ENCODE measurements at regions not wholly inside any gene's neighbourhood (a gene's known extent, or its start where the extent isn't known, plus 50 kb on each side); places are given as distances from the start of the nearest gene placed in this dataset.

GRCh38 chr11:19576903-19577302 lies 135.7 kb upstream of the NAV2 start:
- H3K27me3 ChIP-seq (ENCODE audit: insufficient read depth, poor library complexity, severe bottlenecking) = no peaks in the 10 kb centered on the region
- H3K36me3 ChIP-seq (ENCODE audit: low read depth) = no peaks in the 10 kb centered on the region
- H3K4me3 ChIP-seq (ENCODE audit: severe bottlenecking) = no peak overlapping the region
- H3K4me1 ChIP-seq (ENCODE audit: insufficient read depth, poor library complexity, severe bottlenecking) = no peaks in the 10 kb centered on the region
- H3K27ac ChIP-seq (ENCODE audit: poor library complexity, severe bottlenecking) = no peak overlapping the region
- H3K9me3 ChIP-seq (ENCODE audit: severe bottlenecking) = no peaks in the 10 kb centered on the region
- no peak for TF ChIP-seq CTCF (IDR thresholded peaks at IDR 0.05; ENCODE audit: poor library complexity, severe bottlenecking)
- ATAC-seq (ENCODE audit: low read depth) (no peak), DNase-seq (ENCODE audit: low spot score) (no peak)

- Histone ChIP-seq H3K4me3 (ENCODE audit: severe bottlenecking) (no peak overlapping the region), H3K4me1 (ENCODE audit: insufficient read depth, poor library complexity, severe bottlenecking) (no peaks in the 10 kb centered on the region), H3K27ac (ENCODE audit: poor library complexity, severe bottlenecking) (no peak overlapping the region), H3K27me3 (ENCODE audit: insufficient read depth, poor library complexity, severe bottlenecking) (no peaks in the 10 kb centered on the region), H3K9me3 (ENCODE audit: severe bottlenecking) (no peaks in the 10 kb centered on the region), H3K36me3 (ENCODE audit: low read depth) (no peaks in the 10 kb centered on the region)
- ATAC-seq (ENCODE audit: low read depth) (no peak), DNase-seq (ENCODE audit: low spot score) (no peak)
- TF ChIP-seq CTCF (IDR thresholded peaks at IDR 0.05; ENCODE audit: poor library complexity, severe bottlenecking) = no peak
Observed at GRCh38 chr11:19576054-19576453, 136.6 kb upstream of the NAV2 start.

- no peak for TF ChIP-seq CTCF (IDR thresholded peaks at IDR 0.05; ENCODE audit: poor library complexity, severe bottlenecking)
- Histone ChIP-seq H3K9me3 (ENCODE audit: severe bottlenecking) (no peaks in the 10 kb centered on the region), H3K36me3 (ENCODE audit: low read depth) (no peaks in the 10 kb centered on the region), H3K27ac (ENCODE audit: poor library complexity, severe bottlenecking) (no peak overlapping the region), H3K4me1 (ENCODE audit: insufficient read depth, poor library complexity, severe bottlenecking) (no peaks in the 10 kb centered on the region), H3K27me3 (ENCODE audit: insufficient read depth, poor library complexity, severe bottlenecking) (no peaks in the 10 kb centered on the region), H3K4me3 (ENCODE audit: severe bottlenecking) (no peak overlapping the region)
- no peak for DNase-seq (ENCODE audit: low spot score)
- ATAC-seq (ENCODE audit: low read depth) = no peak
Observed at GRCh38 chr11:19574916-19575315, 137.7 kb upstream of the NAV2 start.

- no peaks in the 10 kb centered on the region for H3K27me3 ChIP-seq (ENCODE audit: insufficient read depth, poor library complexity, severe bottlenecking)
- no peaks in the 10 kb centered on the region for H3K4me1 ChIP-seq (ENCODE audit: insufficient read depth, poor library complexity, severe bottlenecking)
- DNase-seq (ENCODE audit: low spot score) (no peak), ATAC-seq (ENCODE audit: low read depth) (no peak; the same call in 2 of the 3 replicates)
- no peaks in the 10 kb centered on the region for H3K36me3 ChIP-seq (ENCODE audit: low read depth)
- H3K27ac ChIP-seq (ENCODE audit: poor library complexity, severe bottlenecking) = no peak overlapping the region
- no peaks in the 10 kb centered on the region for H3K9me3 ChIP-seq (ENCODE audit: severe bottlenecking)
- no peak overlapping the region for H3K4me3 ChIP-seq (ENCODE audit: severe bottlenecking)
- TF ChIP-seq CTCF (IDR thresholded peaks at IDR 0.05; ENCODE audit: poor library complexity, severe bottlenecking) = no peak
Observed at GRCh38 chr11:19573666-19574065, 139.0 kb upstream of the NAV2 start.

GRCh38 chr11:19571906-19572305 lies 140.7 kb upstream of the NAV2 start:
- no peak for ATAC-seq (ENCODE audit: low read depth)
- no peak for TF ChIP-seq CTCF (IDR thresholded peaks at IDR 0.05; ENCODE audit: poor library complexity, severe bottlenecking)

More at GRCh38 chr11:19571906-19572305, 140.7 kb upstream of the NAV2 start:
- H3K4me3 ChIP-seq (ENCODE audit: severe bottlenecking) = no peak overlapping the region
- no peaks in the 10 kb centered on the region for H3K4me1 ChIP-seq (ENCODE audit: insufficient read depth, poor library complexity, severe bottlenecking)
- H3K36me3 ChIP-seq (ENCODE audit: low read depth) = no peaks in the 10 kb centered on the region
- no peaks in the 10 kb centered on the region for H3K9me3 ChIP-seq (ENCODE audit: severe bottlenecking)
- H3K27ac ChIP-seq (ENCODE audit: poor library complexity, severe bottlenecking) = no peak overlapping the region
- no peaks in the 10 kb centered on the region for H3K27me3 ChIP-seq (ENCODE audit: insufficient read depth, poor library complexity, severe bottlenecking)
- no peak for DNase-seq (ENCODE audit: low spot score)

Data from RWPE2 (cell line).